ENCODE measurements at regions not wholly inside any gene's neighbourhood (a gene's known extent, or its start where the extent isn't known, plus 50 kb on each side); places are given as distances from the start of the nearest gene placed in this dataset.

GRCh38 chr10:31730776-31731175, 197.9 kb downstream of the ARHGAP12 start:
- Histone ChIP-seq H3K27ac (no peak overlapping the region), H3K9me3 (peaks cover 10% of the 10 kb centered on the region; the same call in 2 of the 3 replicates), H3K4me2 (no peak overlapping the region), H3K4me3 (no peak overlapping the region), H3K4me1 (no peaks in the 10 kb centered on the region)
- FAIRE-seq (no peak), DNase-seq (ENCODE audit: low read depth in 1 of 2, low spot score in 1 of 2) (no peak), ATAC-seq (no peak)
- 32% methylated on average over 3 of the region's 3 CpGs for WGBS (ENCODE audit: missing lambda C conversion rate)
- POLR2A ChIA-PET = no interaction called here
- TF ChIP-seq, protein P1, sequence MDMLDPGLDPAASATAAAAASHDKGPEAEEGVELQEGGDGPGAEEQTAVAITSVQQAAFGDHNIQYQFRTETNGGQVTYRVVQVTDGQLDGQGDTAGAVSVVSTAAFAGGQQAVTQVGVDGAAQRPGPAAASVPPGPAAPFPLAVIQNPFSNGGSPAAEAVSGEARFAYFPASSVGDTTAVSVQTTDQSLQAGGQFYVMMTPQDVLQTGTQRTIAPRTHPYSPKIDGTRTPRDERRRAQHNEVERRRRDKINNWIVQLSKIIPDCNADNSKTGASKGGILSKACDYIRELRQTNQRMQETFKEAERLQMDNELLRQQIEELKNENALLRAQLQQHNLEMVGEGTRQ (IDR thresholded peaks at IDR 0.05) = no peak
- TF ChIP-seq SREBF2 (IDR thresholded peaks at IDR 0.05) (no peak), RCOR1 (IDR thresholded peaks at IDR 0.05; ENCODE audit: low read depth, low read length) (no peak), CBX8 (IDR thresholded peaks at IDR 0.05) (no peak), NFE2L2 (conservative IDR thresholded peaks at IDR 0.05; ENCODE audit: low read length) (no peak), MYC (IDR thresholded peaks at IDR 0.05; ENCODE audit: borderline replicate concordance, low read length) (no peak), CTCF (IDR thresholded peaks at IDR 0.05) (no peak), KDM1A (IDR thresholded peaks at IDR 0.05; ENCODE audit: low read depth) (no peak), RARB (CRISPR knock-in tag; IDR thresholded peaks at IDR 0.05) (no peak), ZC3H11A (IDR thresholded peaks at IDR 0.05) (no peak)
- TF ChIP-seq, protein P2, sequence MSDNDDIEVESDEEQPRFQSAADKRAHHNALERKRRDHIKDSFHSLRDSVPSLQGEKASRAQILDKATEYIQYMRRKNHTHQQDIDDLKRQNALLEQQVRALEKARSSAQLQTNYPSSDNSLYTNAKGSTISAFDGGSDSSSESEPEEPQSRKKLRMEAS (IDR thresholded peaks at IDR 0.05) = no peak
- CTCF ChIA-PET = no interaction called here

DNA sequence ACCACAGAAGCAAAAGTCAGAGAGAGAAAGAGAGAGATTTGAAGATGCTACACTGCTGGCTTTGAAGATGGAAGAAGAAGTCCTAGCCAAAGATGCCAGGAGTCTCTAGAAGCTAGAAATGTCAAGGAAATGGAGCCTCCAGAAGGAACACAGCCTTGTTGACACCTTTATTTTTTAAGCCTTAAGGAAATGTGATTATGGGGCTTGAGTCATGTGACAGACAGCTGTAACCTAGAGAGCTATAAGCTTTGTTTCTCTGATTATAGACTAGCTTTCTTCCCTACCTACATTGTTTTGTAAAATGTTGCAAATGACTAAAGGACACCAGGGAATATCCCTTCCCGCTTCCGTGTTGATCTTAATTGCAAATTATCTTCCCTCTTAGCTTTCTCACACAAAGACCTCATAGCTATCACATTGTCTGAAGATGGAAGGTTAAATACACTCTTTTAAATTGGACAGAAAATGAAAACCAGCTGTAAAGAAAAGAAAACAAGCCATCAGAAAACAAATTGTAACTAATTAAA, 199.9 kb downstream of the ARHGAP12 start:
- CTCF ChIA-PET = interaction anchor here (1.4 kb wide), 1 partner anchor 41 kb away, joined by 6 read pairs; no protein-coding TSS in a partner anchor
- DNase-seq (ENCODE audit: low read depth in 1 of 2, low spot score in 1 of 2) (no peak), FAIRE-seq (no peak), ATAC-seq (no peak)
- POLR2A ChIA-PET = no interaction called here
- H3K9me3 ChIP-seq = peaks cover 10% of the 10 kb centered on the region; the same call in 2 of the 3 replicates
- H3K27ac ChIP-seq = no peak overlapping the region
- H3K4me1 ChIP-seq = no peaks in the 10 kb centered on the region
- TF ChIP-seq SMC3 (IDR thresholded peaks at IDR 0.05) (no peak), RNF2 (IDR thresholded peaks at IDR 0.05; ENCODE audit: borderline replicate concordance, low read depth) (no peak), ZFP36 (IDR thresholded peaks at IDR 0.05; ENCODE audit: borderline replicate concordance, partially characterized antibody) (no peak), FOXS1 (CRISPR knock-in tag; IDR thresholded peaks at IDR 0.05) (no peak), ZC3H11A (IDR thresholded peaks at IDR 0.05) (no peak), GATA3 (IDR thresholded peaks at IDR 0.05; ENCODE audit: borderline replicate concordance) (no peak), EHF (CRISPR knock-in tag; IDR thresholded peaks at IDR 0.05) (no peak), HOXB13 (CRISPR knock-in tag; IDR thresholded peaks at IDR 0.05; ENCODE audit: low read depth) (no peak), TP53 (CRISPR knock-in tag; IDR thresholded peaks at IDR 0.05) (no peak), CHD2 (IDR thresholded peaks at IDR 0.05; ENCODE audit: low read length, partially characterized antibody) (no peak), NR3C1 (IDR thresholded peaks at IDR 0.05) (no peak), HEYL (CRISPR knock-in tag; IDR thresholded peaks at IDR 0.05) (no peak), RCOR1 (IDR thresholded peaks at IDR 0.05; ENCODE audit: low read depth, low read length) (no peak), HOXA7 (CRISPR knock-in tag; IDR thresholded peaks at IDR 0.05) (no peak), SREBF2 (IDR thresholded peaks at IDR 0.05) (no peak), RFX5 (IDR thresholded peaks at IDR 0.05) (no peak), JUNB (IDR thresholded peaks at IDR 0.05) (no peak)
- TF ChIP-seq, protein P3, sequence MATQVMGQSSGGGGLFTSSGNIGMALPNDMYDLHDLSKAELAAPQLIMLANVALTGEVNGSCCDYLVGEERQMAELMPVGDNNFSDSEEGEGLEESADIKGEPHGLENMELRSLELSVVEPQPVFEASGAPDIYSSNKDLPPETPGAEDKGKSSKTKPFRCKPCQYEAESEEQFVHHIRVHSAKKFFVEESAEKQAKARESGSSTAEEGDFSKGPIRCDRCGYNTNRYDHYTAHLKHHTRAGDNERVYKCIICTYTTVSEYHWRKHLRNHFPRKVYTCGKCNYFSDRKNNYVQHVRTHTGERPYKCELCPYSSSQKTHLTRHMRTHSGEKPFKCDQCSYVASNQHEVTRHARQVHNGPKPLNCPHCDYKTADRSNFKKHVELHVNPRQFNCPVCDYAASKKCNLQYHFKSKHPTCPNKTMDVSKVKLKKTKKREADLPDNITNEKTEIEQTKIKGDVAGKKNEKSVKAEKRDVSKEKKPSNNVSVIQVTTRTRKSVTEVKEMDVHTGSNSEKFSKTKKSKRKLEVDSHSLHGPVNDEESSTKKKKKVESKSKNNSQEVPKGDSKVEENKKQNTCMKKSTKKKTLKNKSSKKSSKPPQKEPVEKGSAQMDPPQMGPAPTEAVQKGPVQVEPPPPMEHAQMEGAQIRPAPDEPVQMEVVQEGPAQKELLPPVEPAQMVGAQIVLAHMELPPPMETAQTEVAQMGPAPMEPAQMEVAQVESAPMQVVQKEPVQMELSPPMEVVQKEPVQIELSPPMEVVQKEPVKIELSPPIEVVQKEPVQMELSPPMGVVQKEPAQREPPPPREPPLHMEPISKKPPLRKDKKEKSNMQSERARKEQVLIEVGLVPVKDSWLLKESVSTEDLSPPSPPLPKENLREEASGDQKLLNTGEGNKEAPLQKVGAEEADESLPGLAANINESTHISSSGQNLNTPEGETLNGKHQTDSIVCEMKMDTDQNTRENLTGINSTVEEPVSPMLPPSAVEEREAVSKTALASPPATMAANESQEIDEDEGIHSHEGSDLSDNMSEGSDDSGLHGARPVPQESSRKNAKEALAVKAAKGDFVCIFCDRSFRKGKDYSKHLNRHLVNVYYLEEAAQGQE (IDR thresholded peaks at IDR 0.05) = no peak
- H3K4me3 ChIP-seq = no peak overlapping the region
- H3K4me2 ChIP-seq = no peak overlapping the region
- 59% methylated on average over 2 of the region's 2 CpGs for WGBS (ENCODE audit: missing lambda C conversion rate)
